ENCODE measurements at regions not wholly inside any gene's neighbourhood (a gene's known extent, or its start where the extent isn't known, plus 50 kb on each side); places are given as distances from the start of the nearest gene placed in this dataset.

DNA sequence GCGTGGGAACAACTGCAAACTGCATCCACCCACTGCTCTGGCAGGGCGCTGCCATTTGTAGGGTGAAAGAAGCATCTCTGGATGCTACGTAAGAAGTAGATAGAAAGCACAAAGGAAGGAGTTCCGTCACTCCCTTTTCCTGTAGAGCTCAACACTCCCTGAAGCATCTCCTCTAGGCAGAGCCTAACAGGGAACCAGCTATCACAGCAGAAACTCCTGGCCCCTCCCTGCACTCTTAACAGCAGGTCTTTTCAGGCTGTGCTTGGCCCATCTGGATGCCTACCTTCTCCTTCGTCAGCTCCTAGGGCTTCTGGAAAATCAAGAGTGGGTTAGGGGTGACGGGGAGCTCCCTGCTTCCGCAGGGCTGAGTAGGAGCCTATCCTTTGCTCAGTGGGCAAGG lies 112.9 kb upstream of the TLL1 start:
- Histone ChIP-seq H3K4me1 (ENCODE audit: insufficient read depth, low read length, poor library complexity, severe bottlenecking) (no peaks in the 10 kb centered on the region), H3K27ac (ENCODE audit: low read depth, low read length, poor library complexity, severe bottlenecking) (no peak overlapping the region), H3K9me3 (ENCODE audit: low read depth, low read length, poor library complexity, severe bottlenecking) (no peaks in the 10 kb centered on the region), H3K27me3 (replicated peaks; ENCODE audit: insufficient read depth, low read depth, low read length, poor library complexity) (no peaks in the 10 kb centered on the region), H3K4me3 (ENCODE audit: low read depth, low read length, poor library complexity, severe bottlenecking) (no peak overlapping the region), H3K36me3 (ENCODE audit: insufficient read depth, low read length, poor library complexity, severe bottlenecking) (no peaks in the 10 kb centered on the region)
- intact Hi-C loops (cut with micrococcal nuclease; ENCODE audit: unreplicated experiment): no loop called here
- TF ChIP-seq, protein P1, sequence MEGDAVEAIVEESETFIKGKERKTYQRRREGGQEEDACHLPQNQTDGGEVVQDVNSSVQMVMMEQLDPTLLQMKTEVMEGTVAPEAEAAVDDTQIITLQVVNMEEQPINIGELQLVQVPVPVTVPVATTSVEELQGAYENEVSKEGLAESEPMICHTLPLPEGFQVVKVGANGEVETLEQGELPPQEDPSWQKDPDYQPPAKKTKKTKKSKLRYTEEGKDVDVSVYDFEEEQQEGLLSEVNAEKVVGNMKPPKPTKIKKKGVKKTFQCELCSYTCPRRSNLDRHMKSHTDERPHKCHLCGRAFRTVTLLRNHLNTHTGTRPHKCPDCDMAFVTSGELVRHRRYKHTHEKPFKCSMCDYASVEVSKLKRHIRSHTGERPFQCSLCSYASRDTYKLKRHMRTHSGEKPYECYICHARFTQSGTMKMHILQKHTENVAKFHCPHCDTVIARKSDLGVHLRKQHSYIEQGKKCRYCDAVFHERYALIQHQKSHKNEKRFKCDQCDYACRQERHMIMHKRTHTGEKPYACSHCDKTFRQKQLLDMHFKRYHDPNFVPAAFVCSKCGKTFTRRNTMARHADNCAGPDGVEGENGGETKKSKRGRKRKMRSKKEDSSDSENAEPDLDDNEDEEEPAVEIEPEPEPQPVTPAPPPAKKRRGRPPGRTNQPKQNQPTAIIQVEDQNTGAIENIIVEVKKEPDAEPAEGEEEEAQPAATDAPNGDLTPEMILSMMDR (conservative IDR thresholded peaks at IDR 0.05; ENCODE audit: low read depth, low read length): no peak
- TF ChIP-seq EZH2 (IDR thresholded peaks at IDR 0.05; ENCODE audit: borderline replicate concordance, low read depth, low read length, poor library complexity, severe bottlenecking): no peak
- BruUV-seq (replicated peaks): no TSS peak
- ChIA-PET POLR2A (ENCODE audit: low non-redundant PET) (no interaction called here), CTCF (no interaction called here)
- no peak for DNase-seq (ENCODE audit: low spot score)

DNA sequence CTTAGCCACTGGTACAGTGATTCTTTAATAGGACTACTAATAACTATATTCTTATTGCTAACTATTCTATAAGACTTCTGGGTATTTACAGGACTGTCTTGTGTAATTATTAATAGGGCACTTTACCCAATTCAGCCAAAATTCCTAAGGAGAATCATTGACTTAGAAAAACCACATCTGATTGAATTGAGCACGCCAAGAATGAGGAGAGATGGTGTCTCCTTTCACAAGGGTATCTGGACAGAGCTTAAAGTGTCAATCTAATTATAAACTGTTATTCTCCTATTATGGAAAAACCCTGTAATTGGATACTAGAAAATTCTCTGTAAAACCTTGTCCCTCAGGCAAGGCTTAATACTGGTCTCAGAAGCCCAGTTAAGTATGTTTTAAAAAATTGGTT lies 111.1 kb upstream of the TLL1 start:
- BruUV-seq (replicated peaks): no TSS peak
- Histone ChIP-seq H3K9me3 (ENCODE audit: low read depth, low read length, poor library complexity, severe bottlenecking) (no peaks in the 10 kb centered on the region), H3K27ac (ENCODE audit: low read depth, low read length, poor library complexity, severe bottlenecking) (no peak overlapping the region), H3K27me3 (replicated peaks; ENCODE audit: insufficient read depth, low read depth, low read length, poor library complexity) (no peaks in the 10 kb centered on the region), H3K4me1 (ENCODE audit: insufficient read depth, low read length, poor library complexity, severe bottlenecking) (no peaks in the 10 kb centered on the region), H3K36me3 (ENCODE audit: insufficient read depth, low read length, poor library complexity, severe bottlenecking) (no peaks in the 10 kb centered on the region), H3K4me3 (ENCODE audit: low read depth, low read length, poor library complexity, severe bottlenecking) (no peak overlapping the region)
- intact Hi-C loops (cut with micrococcal nuclease; ENCODE audit: unreplicated experiment): no loop called here
- DNase-seq (ENCODE audit: low spot score): no peak
- TF ChIP-seq, protein P1 (conservative IDR thresholded peaks at IDR 0.05; ENCODE audit: low read depth, low read length): no peak
- no peak for TF ChIP-seq EZH2 (IDR thresholded peaks at IDR 0.05; ENCODE audit: borderline replicate concordance, low read depth, low read length, poor library complexity, severe bottlenecking)
- POLR2A ChIA-PET (ENCODE audit: low non-redundant PET): no interaction called here
- CTCF ChIA-PET: no interaction called here

DNA sequence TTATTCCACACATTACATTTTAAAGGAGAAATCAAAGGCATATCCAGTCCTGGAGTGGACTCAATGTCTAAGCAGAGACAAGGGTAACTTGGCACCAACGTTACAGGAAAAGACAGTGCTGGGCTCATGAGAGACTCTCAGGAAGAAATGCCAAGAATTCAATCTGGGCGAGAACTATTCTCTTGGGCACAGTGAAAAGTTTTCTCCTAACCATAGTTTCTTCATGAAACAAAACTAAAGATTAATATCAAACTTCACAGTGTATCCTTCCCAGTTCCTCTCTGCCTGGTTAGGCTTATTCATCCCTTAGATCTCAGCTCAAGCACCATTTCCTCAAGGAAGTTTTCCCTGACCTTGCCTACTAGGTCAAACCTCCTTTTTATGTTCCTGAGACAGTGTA lies 109.4 kb upstream of the TLL1 start:
- no peaks in the 10 kb centered on the region for H3K27me3 ChIP-seq (replicated peaks; ENCODE audit: insufficient read depth, low read depth, low read length, poor library complexity)
- no TSS peak for BruUV-seq (replicated peaks)
- no peak for TF ChIP-seq EZH2 (IDR thresholded peaks at IDR 0.05; ENCODE audit: borderline replicate concordance, low read depth, low read length, poor library complexity, severe bottlenecking)
- TF ChIP-seq, protein P1 (conservative IDR thresholded peaks at IDR 0.05; ENCODE audit: low read depth, low read length): no peak

More for the DNA sequence above, 109.4 kb upstream of the TLL1 start:
- CTCF ChIA-PET: no interaction called here
- Histone ChIP-seq H3K36me3 (ENCODE audit: insufficient read depth, low read length, poor library complexity, severe bottlenecking) (no peaks in the 10 kb centered on the region), H3K4me1 (ENCODE audit: insufficient read depth, low read length, poor library complexity, severe bottlenecking) (no peaks in the 10 kb centered on the region), H3K27ac (ENCODE audit: low read depth, low read length, poor library complexity, severe bottlenecking) (no peak overlapping the region), H3K4me3 (ENCODE audit: low read depth, low read length, poor library complexity, severe bottlenecking) (no peak overlapping the region), H3K9me3 (ENCODE audit: low read depth, low read length, poor library complexity, severe bottlenecking) (no peaks in the 10 kb centered on the region)
- intact Hi-C loops (cut with micrococcal nuclease; ENCODE audit: unreplicated experiment): no loop called here
- no peak for DNase-seq (ENCODE audit: low spot score)
- POLR2A ChIA-PET (ENCODE audit: low non-redundant PET): no interaction called here

Measured in A673 (cell line).